ENCODE measurements at regions not wholly inside any gene's neighbourhood (a gene's known extent, or its start where the extent isn't known, plus 50 kb on each side); places are given as distances from the start of the nearest gene placed in this dataset.

- TF ChIP-seq CTCF (IDR thresholded peaks at IDR 0.05) (no peak), POLR2A (IDR thresholded peaks at IDR 0.05) (no peak)
These were observed 91.1 kb upstream of the NR3C1 start for GRCh38 chr5:143494595-143494994.

Data from uterus (tissue), 2 donors.